GM19467 (cell line): ENCODE measurements at regions not wholly inside any gene's neighbourhood (a gene's known extent, or its start where the extent isn't known, plus 50 kb on each side); places are given as distances from the start of the nearest gene placed in this dataset.

Source experiments
- ATAC-seq: cut with Tn5 transposase; IDR thresholded peaks from one replicate; pipeline ENCODE4 v1.9.1; 2021; ENCODE audit warnings: mild to moderate bottlenecking, moderate library complexity; ENCODE audit not compliant: unreplicated experiment

- ATAC-seq: no peak
These were observed 89.5 kb upstream of the TPM1 start for GRCh38 chr15:62953021-62953420.

- no peak for ATAC-seq
These were observed 89.0 kb upstream of the TPM1 start for GRCh38 chr15:62953496-62954045.

DNA sequence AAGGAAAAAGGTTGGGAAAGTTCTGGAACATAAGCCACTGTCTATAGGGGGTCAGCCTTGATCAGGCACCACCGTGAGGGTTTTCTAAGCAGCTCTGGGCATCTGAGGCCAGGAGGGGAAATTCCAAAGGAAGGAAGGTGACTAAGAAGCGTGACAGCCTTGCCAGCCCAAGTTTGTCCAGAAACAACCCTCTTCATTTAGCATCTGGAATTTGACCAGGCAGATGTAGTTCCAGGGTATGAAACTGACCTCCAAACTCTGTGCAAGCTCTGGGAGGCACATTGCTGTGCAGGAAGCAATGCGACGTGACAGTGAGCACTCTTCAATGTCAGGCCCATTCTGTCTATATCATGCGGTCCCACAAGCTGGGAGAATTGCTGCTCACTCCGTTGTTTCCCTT is 85.4 kb upstream of the TPM1 start:
- ATAC-seq: no peak

DNA sequence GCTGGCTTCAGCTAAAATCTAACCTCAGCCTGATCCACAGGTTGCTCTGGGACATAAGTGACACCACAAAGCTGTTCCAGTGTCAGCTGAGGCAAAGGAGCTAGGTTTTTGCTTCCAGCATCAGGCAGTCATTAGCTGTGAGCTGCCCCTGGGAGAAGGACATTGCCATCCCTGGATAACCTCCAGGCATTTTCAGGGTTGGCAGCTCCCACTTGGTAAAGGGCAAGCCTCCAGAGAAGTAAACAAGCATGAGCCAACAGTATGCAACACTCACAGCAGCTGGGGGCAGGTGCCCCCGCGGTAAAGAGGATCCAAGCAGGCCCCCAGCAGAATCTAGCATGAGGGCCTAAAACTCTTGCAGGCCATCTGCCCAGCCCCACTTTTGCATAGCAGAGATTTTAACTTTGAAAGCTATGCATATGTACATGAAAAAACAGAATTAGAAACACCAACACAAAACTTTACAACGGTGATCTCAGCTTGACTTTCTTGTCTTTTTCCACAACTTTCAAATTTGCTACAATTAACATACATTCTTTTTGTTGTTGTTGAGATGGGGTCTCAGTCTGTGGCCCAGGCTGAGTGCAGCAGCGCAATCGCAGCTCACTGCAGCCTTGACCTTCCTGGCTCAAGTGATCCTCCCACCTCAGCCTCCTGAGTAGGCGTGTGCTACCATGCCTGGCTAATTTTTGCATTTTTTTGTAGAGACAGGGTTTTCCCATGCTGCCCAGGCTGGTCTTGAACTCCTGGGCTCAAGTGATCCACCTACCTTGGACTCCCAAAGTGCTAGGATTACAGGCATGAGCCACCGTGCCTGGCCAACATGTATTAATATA is 83.8 kb upstream of the TPM1 start:
- ATAC-seq: no peak

DNA sequence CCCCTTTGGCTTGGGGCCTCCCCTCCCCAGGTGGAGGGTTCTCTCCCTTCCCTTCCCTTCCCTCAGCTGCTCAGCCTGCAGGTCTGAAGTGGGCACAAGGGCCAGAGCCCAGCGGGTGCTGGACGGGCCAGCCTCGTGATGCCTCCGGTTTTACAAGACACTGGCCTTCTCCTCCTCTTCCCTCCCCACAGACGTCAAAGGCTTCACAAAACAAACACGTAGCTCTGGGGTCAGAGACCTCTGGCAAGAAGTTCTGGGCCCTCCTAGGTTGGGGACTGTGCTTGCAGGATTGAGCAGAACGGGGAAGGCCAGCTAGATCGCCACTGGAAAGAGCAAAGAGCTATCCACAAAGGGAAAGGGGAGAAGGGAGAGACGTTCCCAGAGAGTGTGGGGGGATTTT is 81.4 kb upstream of the TPM1 start:
- ATAC-seq: no peak

- ATAC-seq: no peak
These were observed 80.2 kb upstream of the TPM1 start for GRCh38 chr15:62962101-62962995.

DNA sequence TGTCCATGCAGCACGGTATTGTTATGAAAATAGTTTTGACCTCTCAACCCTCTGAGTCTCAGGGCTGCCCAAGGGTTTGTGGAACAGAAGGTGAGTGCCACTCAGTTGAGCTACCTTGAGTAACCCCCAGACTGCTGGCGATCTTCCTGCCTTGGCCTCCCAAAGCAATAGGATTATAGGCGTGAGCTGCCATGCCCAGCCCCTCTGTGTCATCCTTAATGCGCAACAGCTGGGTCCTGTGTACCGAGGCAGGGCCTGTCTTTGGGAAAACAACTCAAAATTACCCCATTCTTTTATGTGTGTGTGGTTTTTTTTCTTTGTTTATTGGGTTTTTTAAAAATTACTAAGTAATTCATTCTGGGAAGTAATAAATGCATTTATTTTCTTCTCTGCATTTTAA is 78.3 kb upstream of the TPM1 start:
- no peak for ATAC-seq

- no peak for ATAC-seq
These were observed 76.1 kb upstream of the TPM1 start for GRCh38 chr15:62966294-62967078.

- ATAC-seq: no peak
These were observed 73.8 kb upstream of the TPM1 start for GRCh38 chr15:62968699-62969098.

GRCh38 chr15:62969442-62970089 is 73.0 kb upstream of the TPM1 start:
- ATAC-seq: no peak

DNA sequence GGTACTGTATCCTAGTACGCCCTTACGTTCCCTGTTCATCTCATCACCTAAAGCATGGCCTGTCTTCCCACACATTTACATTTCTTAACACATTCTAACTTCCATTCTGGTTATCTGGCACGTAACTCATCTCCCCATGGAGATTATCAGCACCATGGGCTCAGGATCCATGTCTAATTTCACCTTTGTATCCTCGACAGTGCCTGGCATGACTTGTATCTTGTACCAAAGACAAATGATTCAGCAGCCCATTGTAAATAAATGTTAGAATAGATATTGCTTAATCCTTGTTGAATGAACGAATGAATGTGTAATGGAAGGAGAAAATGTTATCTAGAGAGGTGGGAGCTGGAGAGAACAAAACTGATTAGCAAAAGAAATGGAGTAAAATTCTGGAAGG is 69.7 kb upstream of the TPM1 start:
- no peak for ATAC-seq

- no peak for ATAC-seq
These were observed 67.0 kb upstream of the TPM1 start for GRCh38 chr15:62975515-62975914.

DNA sequence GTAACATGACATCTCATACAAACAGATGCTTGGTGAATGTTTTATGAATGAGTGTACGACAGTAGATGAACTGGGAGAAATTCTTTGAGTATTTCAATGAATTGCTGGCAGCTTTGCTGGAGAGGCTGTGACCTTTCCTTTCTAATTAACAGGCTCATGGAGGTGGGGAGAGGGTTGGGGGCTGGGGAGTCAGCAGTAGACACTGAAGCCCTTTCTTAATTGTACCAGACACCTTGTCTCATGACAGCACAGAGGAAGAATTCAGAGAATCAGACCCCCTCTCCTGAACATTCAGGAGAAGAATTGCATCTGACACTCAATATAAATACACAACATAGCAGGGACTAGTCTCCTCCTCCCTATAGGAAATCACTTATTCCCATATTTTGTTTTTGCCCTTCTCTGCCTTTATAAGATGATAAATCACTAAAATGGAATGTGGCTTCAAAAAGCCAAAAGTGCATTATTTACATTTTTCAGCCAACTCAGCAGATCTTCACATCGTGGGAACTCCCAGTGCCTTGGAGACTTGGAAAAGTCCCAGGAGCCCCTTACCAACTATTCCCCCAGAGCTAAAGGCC is 66.2 kb upstream of the TPM1 start:
- ATAC-seq: no peak

DNA sequence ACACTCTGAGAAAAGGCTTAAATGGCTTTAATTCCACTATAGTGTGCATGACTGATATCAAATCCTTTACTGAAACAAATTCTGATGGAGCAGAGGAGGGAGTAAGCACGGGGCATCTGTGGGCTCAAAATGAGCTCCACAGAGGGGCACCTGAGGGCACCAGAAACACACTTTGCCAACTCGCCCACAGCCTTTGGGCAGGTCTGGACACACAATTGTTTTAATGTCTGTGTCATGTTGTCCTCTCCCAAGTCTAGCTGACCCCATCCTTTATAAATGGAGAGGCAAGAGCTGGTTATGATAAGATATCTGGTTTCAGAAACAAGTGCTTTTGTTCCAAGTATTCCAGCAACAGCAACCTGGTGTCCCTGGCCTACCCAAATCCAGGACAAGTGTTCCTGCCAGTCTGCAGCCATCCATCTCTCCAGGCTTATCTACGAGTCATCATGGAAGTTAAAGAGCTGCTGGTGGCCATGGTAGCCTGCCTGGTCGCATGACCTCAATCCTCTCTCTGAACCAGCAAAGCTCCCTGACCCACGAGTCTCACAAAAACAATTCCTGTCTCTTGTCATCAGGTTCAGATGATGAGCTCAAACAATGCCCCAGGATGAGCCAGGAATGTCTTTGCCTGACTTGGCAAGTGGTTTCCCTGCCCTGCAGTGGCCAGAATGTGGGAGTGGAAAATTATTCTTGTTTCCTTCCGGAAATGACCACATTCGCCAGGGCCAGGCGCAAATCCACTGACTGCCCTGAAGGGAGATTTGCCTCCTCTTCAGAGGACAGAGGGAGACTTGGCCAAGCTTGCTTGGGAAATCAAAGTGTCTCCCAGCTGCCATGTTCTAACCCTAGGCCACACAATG is 64.4 kb upstream of the TPM1 start:
- no peak for ATAC-seq

DNA sequence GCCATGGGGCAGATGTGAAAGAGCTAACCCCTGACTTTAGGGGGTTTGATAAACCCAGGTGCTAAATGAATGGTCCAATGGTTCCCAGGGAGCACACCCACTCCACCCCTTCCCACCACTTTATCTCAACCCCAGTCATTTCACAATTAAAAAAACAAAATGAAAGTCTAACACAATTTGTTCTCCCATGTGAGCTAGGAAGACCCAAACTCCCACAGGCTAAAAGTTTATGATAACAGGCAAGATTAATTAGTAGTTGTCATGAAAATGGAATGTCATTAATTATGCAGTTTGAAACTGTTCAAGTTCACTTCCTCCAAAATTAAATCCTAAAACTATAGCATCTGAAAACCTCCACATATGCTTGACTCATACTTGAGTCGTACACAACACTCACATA is 63.3 kb upstream of the TPM1 start:
- ATAC-seq: no peak

DNA sequence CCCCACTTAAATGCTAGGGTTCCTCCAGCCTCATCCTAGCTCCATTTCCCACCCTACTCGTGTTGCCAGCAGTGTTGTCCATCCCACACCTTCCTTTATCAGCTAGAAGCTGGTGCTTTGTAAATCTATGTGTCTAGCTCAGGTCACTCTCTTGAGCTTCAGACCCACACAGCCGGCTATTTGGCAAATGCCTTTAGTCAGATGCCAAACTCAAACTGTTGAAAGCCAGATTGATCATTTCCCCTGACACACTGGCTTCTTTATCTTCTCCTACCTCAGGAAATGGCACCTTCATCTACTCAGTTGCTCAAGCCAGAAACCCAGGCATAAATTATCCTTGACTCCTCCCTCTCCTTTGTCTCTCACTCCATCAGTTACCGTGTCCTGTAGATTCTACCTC is 61.5 kb upstream of the TPM1 start:
- ATAC-seq: no peak

DNA sequence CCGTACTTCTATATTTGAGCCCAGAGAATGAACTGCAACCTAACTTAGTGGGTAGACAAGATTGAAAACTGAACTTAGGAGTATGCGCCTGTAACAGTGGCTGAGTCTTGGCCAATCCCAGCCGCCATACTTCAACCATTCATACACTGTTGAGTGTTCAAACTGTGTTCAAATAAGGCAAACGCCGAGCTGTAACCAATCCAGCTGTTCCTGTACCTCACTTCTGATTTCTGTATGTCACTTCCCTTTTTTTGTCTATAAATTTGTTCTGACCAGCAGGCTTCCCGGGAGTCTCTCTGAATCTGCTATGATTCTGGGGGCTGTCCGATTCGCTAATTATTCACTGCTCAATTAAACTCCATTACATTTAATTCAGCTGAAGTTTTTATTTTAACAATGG is 58.6 kb upstream of the TPM1 start:
- ATAC-seq: no peak

GRCh38 chr15:62985768-62986167 is 56.8 kb upstream of the TPM1 start:
- ATAC-seq: no peak

GRCh38 chr15:62986948-62987347 is 55.6 kb upstream of the TPM1 start:
- no peak for ATAC-seq
